ENCODE measurements at regions not wholly inside any gene's neighbourhood (a gene's known extent, or its start where the extent isn't known, plus 50 kb on each side); places are given as distances from the start of the nearest gene placed in this dataset.

DNA sequence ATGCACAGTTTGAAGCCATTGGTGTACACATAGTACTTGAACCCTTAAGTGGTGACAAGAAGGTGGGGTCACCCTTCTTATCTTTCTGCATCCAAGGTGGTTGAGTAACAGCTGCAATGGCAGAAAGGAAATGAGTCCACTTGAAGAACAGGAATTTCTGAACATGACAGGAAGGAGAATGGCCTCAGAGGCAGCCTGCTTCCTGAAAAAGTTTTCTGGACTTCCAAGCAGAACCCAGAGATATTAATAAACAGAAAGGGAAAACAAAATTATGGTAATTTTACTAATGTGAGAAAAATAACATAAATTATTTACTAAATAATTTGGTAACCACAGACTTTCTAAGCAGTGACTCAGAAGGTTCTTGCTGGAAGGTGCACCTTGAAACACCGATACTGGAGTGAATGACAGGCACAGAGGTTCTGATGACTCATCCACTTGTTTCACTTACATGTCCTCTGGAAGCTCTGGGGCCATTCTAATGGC lies 119.9 kb upstream of the HS3ST1 start:
- no peak for DNase-seq

DNA sequence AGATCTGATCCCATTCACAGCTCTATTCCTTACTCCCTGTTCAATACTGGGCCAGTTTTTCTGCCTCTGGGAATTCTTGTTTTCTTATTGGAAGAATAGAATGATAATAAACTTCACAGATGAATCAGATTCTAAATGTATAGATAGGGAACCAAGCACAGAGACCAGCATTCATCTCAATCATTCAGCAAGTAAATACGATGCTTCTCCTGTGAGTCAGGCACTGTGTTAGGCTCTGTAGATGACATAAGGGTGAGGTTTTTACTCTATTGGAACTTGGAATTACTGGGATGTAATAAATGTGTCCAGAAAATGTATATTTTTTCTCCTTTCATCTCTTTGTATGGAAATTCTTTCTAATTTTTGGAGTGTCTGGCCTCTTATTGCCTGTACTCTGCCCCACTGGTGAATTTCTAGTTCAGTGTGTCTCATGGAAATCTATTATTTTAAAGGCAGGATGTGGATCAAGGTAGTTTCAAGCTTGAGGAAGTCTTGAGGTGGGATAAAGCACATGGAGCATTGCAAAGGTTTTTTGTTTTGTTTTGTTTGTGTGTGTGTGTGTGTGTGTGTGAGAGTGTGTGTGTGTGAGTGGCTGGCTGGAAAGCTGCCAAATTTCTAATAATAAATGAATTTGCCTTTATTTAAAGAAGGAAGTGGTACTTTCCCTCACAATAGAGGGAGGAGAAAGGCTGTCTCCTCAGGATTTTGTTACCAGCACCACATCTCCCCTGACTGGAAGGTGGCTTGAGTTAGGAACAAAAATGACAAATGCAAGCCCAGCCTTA lies 117.9 kb upstream of the HS3ST1 start:
- DNase-seq, result no peak

DNA sequence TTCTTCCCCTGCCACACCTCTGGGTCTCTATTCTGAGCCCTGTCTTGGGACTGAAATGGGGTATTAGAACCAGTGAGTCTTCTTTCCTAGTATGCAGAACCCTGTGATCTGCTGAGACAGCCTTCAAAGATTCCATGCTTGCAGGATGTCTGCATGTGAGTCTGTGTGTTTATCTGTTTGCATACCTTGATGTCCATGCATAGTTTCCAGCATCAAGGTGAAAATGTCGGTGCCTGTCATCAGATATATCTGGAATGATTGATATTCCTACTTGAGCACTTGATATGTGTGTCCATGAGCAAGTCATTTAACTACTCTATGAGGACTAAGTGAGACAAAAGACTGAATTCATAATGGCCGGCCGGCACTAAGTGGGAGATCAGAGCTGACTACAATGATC lies 117.0 kb upstream of the HS3ST1 start:
- DNase-seq, result no peak

DNA sequence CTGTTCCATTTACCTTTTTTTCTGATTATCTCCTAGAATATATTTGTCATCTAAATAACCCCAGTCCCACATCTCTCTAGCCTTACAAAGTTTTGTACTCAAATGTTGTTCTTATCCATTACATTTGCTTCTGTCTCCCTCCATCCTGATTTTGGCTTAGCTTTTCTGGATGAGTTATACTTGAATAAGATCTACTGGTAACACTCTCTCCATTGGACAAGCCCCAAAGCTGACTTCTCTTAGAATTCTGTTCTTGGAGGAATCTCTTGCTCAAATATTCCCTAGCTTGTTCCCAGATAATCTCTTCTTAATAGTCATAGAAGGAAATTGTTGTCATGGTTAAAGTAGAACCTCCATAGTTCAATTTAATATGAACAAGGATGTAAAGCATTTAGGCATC lies 115.5 kb upstream of the HS3ST1 start:
- no peak for DNase-seq

DNA sequence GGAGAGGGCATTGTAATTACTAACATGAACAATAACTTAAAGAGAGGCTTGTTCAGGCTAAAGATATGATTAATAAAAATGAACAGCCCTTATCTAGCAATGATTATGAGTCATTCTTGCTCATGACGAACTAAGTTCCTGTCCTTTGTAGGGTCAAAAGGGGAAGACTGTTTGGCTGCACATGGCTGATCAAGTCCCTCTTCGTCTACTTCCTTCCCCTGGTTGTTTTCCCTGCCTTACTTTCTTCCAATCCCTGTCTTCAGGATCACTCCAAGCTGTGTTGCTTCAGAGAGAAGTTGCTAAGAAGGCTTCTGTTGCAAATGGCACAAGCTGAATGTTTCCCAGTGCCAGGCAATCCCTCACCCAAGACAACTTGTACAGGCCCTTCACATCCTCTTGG lies 115.0 kb upstream of the HS3ST1 start:
- DNase-seq, result no peak

DNA sequence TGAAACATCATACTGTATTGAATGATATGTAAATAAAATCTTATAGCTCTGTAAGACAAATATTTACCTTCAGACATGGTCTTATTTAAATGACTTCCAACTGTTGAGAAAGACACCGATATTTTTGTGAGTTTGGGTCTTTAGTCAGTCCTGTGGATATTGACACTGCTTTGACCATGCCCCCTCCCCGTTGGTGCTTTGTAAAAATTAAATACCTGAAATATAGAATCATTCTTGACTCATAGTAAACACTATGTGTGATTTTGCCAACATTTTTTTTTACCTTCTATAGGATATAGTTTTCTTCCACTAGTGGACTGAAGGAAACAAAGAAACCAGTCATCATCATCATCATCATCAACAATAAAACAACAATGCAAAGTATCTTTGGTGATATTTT lies 114.3 kb upstream of the HS3ST1 start:
- DNase-seq, result no peak

DNA sequence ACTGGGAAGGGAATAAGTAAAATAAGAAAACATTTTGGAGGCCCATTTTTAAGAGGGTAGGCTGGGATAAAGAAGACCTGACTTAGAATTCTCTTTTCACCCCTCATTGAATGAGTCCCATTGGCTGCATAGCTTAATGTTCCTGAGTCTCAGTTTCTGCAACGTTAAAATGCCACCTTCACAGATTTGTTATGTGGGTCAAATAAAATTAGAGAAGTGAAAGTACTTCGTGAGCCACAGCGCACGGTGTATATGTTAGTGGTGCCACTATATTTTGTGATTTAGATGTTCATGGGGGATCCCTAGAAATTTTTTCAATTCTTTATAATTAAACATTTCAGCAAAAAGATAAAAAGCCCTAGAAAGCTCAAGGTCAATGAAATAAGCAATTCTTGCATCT lies 109.2 kb upstream of the HS3ST1 start:
- DNase-seq, result no peak

DNA sequence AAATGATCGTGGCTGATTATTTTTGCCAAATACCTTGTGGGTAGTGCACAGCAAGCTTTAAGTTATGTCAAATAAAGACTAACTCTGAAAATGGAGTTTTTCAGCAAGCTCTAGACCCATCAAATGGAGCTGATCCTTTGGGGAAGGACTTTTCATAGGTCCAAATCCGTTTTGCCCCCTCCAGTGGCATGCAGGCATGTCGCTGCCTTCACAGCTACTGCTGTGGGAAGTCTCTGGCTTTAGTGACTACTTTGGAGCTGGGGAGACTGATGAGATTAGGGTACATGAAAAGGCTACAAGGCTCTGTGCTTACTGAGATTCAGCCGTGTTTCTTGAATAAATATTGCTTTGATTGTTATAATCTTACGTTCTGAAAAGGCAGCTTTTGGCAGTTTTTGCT lies 106.6 kb upstream of the HS3ST1 start:
- no peak for DNase-seq

DNA sequence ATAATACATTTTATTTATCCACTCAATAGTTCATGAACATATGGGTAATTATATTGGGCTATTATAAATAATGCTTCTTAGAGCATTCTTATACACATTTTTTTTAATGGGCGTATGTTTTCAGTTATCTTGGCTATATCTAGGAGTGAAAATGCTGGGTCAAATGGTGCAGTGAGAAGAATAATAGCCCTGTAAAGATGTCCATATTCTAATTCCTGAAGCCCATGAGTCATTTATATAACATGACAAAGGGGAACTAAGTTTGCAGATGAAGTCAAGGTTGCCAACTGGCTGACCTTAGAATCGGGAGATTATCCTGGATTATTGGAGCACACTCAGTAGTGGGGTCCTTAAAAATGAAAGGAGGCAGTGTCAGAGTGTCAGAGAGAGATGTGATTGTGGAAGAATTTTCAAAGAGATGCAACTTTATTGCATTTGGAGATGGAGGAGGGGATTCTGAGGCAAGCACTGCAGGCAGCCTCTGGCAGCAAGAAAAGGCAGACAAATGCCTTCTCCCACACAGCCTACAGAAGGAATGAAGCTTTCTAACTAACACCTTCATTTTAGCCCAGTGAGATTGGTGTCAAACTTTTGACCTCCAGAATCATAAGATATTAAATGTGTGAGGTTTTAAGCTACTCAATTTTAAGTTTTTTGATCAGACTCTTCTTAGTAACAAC lies 106.1 kb upstream of the HS3ST1 start:
- DNase-seq, result no peak

DNA sequence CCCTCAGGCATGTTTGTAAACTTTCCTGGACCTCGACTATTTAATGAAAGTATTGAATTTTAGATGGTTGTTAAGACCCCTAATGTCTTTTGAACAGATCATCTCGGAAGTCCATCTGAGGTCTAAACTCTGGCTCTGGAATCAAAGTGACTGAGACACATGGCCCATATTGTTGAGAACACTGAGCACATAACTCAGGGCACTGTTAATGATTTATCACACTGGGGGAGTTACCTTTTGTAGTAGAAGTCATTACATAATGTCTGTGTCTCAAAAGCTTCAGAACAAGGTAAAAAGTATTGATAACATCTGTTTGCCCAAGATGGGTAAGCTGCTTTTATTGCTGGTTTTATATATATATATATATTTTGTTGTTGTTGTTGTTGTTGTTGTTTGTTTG lies 103.4 kb upstream of the HS3ST1 start:
- no peak for DNase-seq

DNA sequence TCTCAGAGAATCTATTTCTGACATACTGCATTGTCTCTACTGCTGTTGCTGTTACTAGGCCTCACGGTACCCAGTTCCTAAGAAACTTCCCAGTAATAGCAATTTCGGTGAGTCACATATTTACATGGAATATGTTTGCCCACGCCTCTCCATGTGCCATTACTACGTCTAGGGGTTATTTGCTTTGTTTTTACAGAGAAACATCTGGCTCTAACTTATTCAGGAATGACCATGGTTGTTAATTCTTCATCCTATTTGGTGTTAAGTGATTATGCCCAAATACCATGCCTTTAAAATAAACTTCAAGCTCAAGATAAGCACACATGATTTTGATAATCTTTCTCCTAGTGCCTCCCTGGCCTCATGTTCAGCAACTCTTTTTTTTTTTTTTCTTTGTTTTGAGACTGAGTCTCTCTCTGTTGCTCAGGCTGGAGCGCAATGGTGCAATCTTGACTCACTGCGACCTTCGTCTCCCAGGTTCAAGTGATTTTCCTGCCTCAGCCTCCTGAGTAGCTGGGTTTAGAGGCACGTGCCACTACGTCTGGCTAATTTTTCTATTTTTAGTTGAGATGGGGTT lies 101.0 kb upstream of the HS3ST1 start:
- DNase-seq, result no peak

DNA sequence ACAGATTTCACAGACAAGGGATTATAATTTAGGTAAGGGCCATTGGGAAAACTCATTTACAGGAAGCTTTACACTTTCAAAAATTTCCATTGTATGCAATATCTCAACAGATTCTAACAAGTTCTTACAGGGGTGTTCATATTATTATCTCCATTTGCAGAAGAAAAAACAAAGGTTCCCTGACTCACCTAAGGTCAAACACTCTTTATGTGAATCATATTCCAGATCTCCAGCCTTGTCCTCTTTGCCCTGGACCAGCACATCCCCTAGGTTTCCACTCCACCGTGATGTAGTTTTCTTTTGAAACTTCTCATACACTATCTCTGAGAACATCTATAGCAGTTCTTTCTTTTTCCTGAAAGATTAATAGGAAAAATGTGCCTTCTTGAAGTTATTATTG lies 96.4 kb upstream of the HS3ST1 start:
- no peak for DNase-seq

DNA sequence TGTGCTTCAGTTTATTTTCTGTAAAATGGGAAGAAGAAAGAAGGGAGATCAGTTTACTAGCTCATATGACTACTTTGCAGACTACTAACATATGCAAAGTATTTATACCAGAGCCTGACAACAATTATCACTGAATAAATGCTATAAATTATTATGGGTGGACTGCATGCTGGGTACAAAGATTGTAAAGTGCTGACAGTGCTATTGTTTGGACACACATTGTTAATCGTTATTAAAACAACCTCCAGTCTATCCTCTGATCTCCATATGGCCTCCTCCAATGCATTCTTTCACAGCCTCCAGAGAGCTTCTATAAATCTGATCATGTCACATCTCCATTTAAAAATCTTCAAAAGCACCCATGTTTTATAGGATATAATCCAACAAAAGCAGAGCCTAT lies 90.1 kb upstream of the HS3ST1 start:
- DNase-seq, result no peak

DNA sequence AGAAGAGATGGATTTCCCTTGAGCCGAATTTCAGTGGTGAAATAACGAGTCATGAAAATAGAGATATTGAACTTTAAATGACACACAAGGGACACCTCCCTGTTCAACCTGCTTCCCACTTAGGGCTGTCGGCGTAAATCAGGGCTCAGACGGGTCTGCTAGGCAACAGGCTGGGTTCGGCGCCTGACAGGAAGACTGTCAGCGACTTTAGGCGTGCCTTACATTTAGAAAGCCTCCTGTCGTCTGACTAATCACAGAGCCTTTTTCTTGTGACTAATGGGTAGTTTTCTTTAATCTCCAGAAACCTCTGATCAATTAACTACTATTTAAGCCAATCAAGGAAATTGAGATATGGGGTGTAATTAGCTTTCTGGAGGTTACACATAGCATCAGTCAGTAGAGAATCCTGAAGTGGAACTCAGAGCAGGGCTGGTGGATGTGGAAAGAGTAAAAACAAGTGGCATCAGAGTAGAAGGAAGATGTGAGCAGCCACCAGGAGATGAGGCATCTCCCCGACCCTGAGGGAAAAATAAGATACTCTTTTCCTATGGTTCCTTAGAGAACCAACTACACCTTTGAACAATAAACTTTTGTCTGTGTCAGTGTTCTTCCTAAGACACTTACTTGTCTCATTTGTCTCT lies 86.2 kb upstream of the HS3ST1 start:
- DNase-seq, result no peak

DNA sequence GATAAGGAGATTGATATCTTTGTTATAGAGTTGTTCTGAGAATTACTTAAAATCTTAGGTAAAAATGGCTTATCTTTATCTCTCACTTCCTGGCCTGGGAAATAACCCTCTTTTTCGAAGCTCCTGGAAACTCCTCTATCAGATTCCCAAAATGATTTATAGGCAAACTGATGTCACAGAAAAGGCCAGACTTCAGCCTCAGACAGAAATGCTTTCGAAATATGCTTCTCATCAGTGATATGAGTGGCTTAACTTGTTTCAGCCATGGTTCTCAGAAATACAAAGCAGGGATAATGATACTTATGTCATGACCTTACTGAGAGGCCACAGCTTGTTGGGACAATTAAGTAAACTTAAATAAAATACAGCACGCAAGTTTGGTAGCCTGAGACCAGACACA lies 85.3 kb upstream of the HS3ST1 start:
- DNase-seq, result no peak

DNA sequence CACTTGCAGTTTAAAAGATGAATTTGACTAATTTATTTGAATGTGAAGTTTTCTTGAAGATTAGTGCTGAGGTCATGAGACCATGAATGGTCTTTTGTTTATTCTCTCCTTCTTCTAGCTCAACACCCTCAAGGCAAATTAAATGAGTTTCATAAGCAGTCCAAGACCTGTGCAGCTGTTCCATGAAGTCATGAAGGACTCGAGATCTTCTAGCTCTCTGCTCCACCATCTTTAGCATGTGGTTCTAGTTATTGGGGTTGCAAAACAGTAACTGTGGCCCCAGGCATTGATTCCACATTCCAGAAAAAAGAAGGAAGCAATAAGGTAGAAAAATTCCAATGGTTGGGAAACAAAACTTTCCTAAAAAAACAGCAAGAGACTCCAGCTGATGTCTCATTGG lies 84.2 kb upstream of the HS3ST1 start:
- DNase-seq, result no peak

DNA sequence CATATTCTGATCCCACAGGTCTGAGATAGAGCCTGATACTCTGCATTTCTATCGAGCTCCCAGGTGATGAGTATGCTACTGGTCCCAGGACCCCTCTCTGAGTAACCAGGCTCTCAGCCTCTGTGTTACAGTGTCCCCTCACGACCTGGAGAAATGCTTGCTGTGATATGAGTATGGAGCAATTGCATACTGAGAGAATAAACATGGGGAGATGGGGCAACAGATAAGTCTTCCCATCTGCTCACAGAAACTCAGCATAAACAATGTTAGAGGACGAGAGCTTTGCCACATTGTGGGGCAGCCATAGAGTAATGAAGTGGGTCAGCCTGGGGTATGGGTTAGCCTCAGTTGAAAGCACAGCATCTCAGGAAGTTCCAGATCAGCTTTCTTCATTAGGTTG lies 82.6 kb upstream of the HS3ST1 start:
- no peak for DNase-seq

DNA sequence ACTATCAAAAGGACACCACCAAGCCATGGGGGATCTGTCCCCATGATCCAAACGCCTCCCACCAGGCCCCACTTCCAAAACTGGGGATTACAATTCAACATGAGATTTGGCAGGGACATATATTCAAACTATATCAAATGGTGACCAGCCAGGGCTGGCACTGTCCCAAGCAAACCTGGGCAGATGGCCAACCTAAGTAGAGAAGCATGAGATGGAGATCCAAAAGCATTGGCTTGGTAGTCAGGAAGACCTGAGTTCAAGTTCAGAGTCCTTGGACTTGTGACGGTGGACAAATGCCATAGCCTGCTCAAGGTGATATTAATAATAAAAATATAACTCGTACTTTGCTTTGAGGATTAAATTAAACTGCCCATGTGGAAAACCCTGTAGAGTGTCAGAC lies 79.2 kb upstream of the HS3ST1 start:
- DNase-seq, result no peak

DNA sequence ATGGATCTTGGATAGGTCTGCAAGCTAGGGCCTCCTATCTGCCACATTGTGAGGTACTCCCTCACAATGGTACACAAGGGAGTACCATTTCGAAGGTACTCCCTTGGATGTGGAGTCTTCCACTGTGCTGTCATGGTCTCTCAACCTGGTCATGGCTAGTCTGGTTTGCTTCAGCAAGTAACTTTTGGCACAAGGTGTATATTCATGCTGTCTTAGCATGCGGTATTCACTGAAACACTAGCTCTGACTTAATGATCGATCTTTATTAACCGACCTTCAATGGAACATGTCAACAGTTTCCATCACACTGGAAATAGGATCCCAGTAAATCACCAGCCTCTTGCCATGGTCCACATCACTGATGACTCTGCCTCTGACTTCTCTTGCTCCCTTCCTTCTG lies 77.5 kb upstream of the HS3ST1 start:
- DNase-seq, result no peak

DNA sequence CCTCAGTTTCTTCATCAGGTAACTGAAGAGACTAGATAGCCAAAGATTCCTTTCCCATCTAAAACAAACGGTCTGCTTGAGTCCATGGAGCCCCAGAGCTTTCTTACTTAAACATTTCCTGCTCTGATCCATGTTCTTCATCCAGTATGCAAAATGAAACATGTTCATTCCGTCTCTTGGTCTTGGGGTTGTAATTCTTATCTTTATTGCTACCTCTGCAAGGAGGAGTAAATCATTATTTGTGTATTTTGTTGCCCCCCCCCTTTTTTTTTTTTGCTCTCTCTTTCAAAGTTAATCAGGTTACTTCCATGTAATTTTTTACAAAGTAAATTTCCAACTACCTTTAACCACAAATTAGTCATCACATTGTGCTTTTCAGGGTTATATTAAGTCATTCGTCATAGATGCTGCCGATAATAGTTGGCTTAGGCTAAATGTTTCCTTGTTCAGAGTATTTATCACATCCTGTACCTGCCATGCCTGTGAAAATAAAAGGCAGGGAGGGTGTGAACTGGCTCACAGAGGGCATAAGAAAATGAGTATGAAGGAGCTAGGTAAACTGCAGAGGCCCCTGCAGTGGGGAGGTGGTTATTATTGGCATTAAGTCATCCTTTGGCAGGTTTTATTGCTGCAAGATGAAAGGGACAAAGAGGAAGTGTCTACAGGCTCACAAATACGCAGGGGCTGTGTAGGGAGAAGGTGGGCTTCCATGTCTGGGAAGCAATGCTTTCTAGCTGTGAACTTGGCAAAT lies 76.7 kb upstream of the HS3ST1 start:
- DNase-seq, result peak in 1 of 2 donors; percentile 16

DNA sequence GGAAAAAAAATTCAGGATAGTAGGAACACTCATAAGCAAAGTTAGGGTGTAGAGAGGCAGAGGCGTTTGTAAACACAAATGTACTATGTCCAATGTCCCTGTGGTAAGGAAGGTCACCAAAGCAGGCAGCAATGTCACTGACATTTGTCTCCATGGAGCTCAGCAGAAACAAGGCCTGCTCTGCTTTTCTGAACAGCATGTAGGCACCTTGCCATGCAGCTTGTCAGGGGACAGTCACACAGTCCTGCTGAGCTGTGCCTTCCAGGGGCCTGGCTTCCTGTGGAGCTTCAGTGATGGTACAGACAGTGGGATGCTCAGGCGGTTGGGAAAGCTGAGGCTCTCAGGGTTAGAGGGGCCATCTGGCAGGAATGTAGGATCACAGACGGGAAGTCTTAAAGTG lies 74.5 kb upstream of the HS3ST1 start:
- DNase-seq, result no peak

DNA sequence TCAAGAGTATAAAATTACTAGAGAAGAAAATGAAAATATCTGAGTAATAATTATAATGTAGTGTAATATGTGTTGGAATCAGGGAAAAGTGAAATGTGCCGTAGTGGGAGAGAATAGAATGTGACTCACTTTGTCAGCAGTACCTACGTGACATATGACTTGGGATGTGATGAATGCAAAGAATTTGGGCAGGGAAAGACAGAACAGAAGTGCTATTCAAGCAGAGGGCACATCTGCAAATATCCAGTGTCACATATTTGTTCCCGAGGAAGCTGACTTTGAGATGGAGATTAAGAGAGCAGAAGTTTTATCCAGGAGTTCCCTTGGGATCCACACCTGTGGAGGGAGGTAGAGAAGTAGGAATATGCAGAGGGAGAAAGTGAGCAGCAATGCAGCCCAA lies 69.3 kb upstream of the HS3ST1 start:
- no peak for DNase-seq

DNA sequence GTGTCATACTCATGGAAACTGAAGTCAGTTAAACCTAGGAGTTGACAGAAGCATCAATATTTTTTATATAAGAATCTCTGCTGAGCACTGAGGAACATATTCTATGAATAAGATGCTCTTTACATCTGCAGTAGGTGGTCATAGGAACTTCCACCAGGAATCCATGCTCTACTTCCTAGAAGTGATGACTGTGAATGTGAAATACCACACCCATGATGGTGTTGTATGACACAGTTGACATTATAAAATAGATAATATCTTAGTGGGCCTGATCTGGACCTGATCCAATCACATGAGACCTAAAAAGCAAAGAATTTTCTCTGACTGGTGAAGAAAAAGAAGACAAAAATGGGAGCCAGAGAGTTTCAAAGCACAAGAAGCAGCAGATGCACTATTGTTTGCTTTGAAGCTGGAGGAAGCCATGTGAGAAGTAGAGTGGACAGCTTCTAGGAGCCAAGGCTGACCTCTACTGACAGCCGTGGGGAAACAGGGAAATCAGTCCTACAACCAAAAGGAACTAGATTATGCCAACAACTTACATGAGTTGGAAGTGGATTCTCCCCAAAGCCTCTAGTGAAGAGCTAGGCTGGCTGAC lies 68.6 kb upstream of the HS3ST1 start:
- DNase-seq, result no peak

All from CD4-positive, alpha-beta T cell treated with Interferon alpha-2 for 1 hour (primary cell).